ENCODE measurements at regions not wholly inside any gene's neighbourhood (a gene's known extent, or its start where the extent isn't known, plus 50 kb on each side); places are given as distances from the start of the nearest gene placed in this dataset.

DNA sequence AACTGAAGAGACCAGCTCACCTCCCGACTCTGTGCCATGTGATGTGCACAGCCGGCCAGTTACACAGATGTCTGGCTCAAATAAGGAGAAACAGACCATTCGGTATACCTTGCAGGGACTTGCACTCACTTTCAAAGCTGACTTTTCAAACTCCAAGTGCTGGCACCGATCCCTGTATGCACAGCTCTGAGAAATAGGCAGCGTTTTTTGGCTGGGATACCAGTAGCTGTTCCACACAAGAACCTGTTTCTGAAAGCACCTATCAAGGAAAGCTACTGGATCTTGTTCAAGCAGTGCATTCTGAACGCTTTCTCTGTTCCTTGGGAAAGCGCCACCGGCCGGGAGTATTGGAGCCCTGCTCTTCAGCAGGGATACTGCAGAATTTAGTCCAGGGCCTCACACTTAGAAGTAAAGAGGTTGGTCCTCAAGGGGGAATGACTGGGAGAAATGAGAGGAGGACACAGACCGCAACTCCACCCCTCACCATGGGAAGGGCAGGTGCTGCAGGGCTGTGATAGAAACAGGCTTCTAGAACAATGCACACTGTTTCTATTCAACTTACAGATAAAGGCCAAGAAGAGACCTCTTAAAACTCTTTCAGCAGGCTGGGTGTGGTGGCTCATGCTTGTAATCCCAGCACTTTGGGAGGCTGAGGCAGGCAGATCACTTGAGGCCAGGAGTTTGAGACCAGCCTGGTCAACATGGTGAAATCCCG is 53.6 kb upstream of the PABPC3 start:
- H3K36me3 ChIP-seq (ENCODE audit: insufficient read depth, low read length), result no peaks in the 10 kb centered on the region
- H3K79me2 ChIP-seq (ENCODE audit: insufficient read depth, low read length), result no peaks in the 10 kb centered on the region
- no peak overlapping the region for H3K27ac ChIP-seq (ENCODE audit: low read length)
- TF ChIP-seq, protein P1, sequence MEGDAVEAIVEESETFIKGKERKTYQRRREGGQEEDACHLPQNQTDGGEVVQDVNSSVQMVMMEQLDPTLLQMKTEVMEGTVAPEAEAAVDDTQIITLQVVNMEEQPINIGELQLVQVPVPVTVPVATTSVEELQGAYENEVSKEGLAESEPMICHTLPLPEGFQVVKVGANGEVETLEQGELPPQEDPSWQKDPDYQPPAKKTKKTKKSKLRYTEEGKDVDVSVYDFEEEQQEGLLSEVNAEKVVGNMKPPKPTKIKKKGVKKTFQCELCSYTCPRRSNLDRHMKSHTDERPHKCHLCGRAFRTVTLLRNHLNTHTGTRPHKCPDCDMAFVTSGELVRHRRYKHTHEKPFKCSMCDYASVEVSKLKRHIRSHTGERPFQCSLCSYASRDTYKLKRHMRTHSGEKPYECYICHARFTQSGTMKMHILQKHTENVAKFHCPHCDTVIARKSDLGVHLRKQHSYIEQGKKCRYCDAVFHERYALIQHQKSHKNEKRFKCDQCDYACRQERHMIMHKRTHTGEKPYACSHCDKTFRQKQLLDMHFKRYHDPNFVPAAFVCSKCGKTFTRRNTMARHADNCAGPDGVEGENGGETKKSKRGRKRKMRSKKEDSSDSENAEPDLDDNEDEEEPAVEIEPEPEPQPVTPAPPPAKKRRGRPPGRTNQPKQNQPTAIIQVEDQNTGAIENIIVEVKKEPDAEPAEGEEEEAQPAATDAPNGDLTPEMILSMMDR (IDR thresholded peaks at IDR 0.05; ENCODE audit: borderline replicate concordance, extremely low read depth, low read length, poor library complexity, severe bottlenecking), result no peak
- TF ChIP-seq EZH2 (IDR thresholded peaks at IDR 0.05; ENCODE audit: borderline replicate concordance, low read depth, low read length, severe bottlenecking), result no peak
- no peak overlapping the region for H2AFZ ChIP-seq (ENCODE audit: low read depth, low read length)
- no peaks in the 10 kb centered on the region for H3K4me1 ChIP-seq (ENCODE audit: insufficient read depth, low read length)
- DNase-seq, result no peak
- H4K20me1 ChIP-seq (ENCODE audit: insufficient read depth, low read length), result no peaks in the 10 kb centered on the region
- H3K4me2 ChIP-seq (ENCODE audit: insufficient read depth, low read length), result no peak overlapping the region
- no peak overlapping the region for H3K9ac ChIP-seq (ENCODE audit: low read depth, low read length)
- no peaks in the 10 kb centered on the region for H3K9me3 ChIP-seq (ENCODE audit: insufficient read depth, low read length, severe bottlenecking)
- ATAC-seq (ENCODE audit: insufficient read depth, low read depth), result no peak
- no peak overlapping the region for H3K4me3 ChIP-seq (ENCODE audit: low read depth in 1 of 2, low read length in 2 of 2)
- peaks cover 17% of the 10 kb centered on the region for H3K27me3 ChIP-seq (ENCODE audit: insufficient read depth, low read length, poor library complexity)

DNA sequence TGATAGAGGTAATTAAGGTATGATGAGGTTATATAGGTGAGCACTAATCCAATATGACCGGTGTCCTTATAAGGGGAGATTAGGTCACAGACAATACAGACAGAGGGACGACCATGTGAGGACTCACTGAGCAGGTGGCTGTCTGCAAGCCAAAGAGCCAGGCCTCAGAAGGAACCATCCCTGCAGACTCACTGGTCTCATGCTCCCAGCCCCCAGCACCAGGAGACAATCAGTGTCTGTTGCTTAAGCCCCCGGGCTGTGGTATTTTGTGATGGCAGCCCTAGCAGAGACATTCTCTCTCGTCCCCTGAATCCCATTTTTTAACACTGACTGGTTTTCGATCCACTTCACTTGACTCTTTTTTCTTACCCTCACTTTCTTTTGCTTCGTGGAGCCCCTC is 51.9 kb upstream of the PABPC3 start:
- peaks cover 17% of the 10 kb centered on the region for H3K27me3 ChIP-seq (ENCODE audit: insufficient read depth, low read length, poor library complexity)
- H2AFZ ChIP-seq (ENCODE audit: low read depth, low read length), result no peak overlapping the region
- H3K4me1 ChIP-seq (ENCODE audit: insufficient read depth, low read length), result no peaks in the 10 kb centered on the region
- H3K4me3 ChIP-seq (ENCODE audit: low read depth in 1 of 2, low read length in 2 of 2), result no peak overlapping the region
- ATAC-seq (ENCODE audit: insufficient read depth, low read depth) (no peak), DNase-seq (no peak)
- no peak overlapping the region for H3K27ac ChIP-seq (ENCODE audit: low read length)
- TF ChIP-seq, protein P1 (IDR thresholded peaks at IDR 0.05; ENCODE audit: borderline replicate concordance, extremely low read depth, low read length, poor library complexity, severe bottlenecking), result no peak
- no peaks in the 10 kb centered on the region for H3K9me3 ChIP-seq (ENCODE audit: insufficient read depth, low read length, severe bottlenecking)
- no peaks in the 10 kb centered on the region for H3K36me3 ChIP-seq (ENCODE audit: insufficient read depth, low read length)
- H3K4me2 ChIP-seq (ENCODE audit: insufficient read depth, low read length), result no peak overlapping the region
- H3K9ac ChIP-seq (ENCODE audit: low read depth, low read length), result no peak overlapping the region
- H4K20me1 ChIP-seq (ENCODE audit: insufficient read depth, low read length), result no peaks in the 10 kb centered on the region
- no peaks in the 10 kb centered on the region for H3K79me2 ChIP-seq (ENCODE audit: insufficient read depth, low read length)
